Activated CD8-positive, alpha-beta memory T cell treated with anti-CD3 and anti-CD28 coated beads for 48 hours (primary cell): ENCODE measurements at regions not wholly inside any gene's neighbourhood (a gene's known extent, or its start where the extent isn't known, plus 50 kb on each side); places are given as distances from the start of the nearest gene placed in this dataset.

Experiments used
- DNase-seq, 3 experiments: peaks; one replicate each; pipeline ENCODE4 v3.0.0-alpha.2; 2020; ENCODE audit warnings: low read depth in 2 of 3, low spot score in 2 of 3

GRCh38 chr1:115425442-115425841 lies 87.4 kb upstream of the NGF start:
- DNase-seq = no peak

- no peak for DNase-seq
These were observed 85.7 kb upstream of the NGF start for GRCh38 chr1:115423776-115424175.

GRCh38 chr1:115419571-115419970 lies 81.5 kb upstream of the NGF start:
- DNase-seq = no peak

- no peak for DNase-seq
These were observed 75.6 kb upstream of the NGF start for GRCh38 chr1:115413621-115414020.

GRCh38 chr1:115413208-115413607 lies 75.2 kb upstream of the NGF start:
- DNase-seq = no peak

- DNase-seq = no peak
These were observed 74.7 kb upstream of the NGF start for GRCh38 chr1:115412733-115413132.

- DNase-seq = no peak
These were observed 74.2 kb upstream of the NGF start for GRCh38 chr1:115412286-115412685.

- DNase-seq = no peak
These were observed 73.5 kb upstream of the NGF start for GRCh38 chr1:115411371-115412063.

- DNase-seq = no peak
These were observed 71.3 kb upstream of the NGF start for GRCh38 chr1:115409094-115410015.

- DNase-seq = no peak
These were observed 70.5 kb upstream of the NGF start for GRCh38 chr1:115408533-115408932.

GRCh38 chr1:115404911-115405310 lies 66.9 kb upstream of the NGF start:
- DNase-seq = no peak

- DNase-seq = no peak
These were observed 64.7 kb upstream of the NGF start for GRCh38 chr1:115402753-115403184.

GRCh38 chr1:115401676-115402075 lies 63.6 kb upstream of the NGF start:
- no peak for DNase-seq

- DNase-seq = no peak
These were observed 62.8 kb upstream of the NGF start for GRCh38 chr1:115400891-115401290.

- no peak for DNase-seq
These were observed 62.4 kb upstream of the NGF start for GRCh38 chr1:115400426-115400825.

GRCh38 chr1:115398745-115399144 lies 60.7 kb upstream of the NGF start:
- DNase-seq = no peak
